Astrocyte (in vitro differentiated cells and primary cell): ENCODE measurements at regions not wholly inside any gene's neighbourhood (a gene's known extent, or its start where the extent isn't known, plus 50 kb on each side); places are given as distances from the start of the nearest gene placed in this dataset.

Experiments used
- EZH2 ChIP-seq: IDR thresholded peaks from 2 replicates; pipeline ENCODE4 v1.6.1; 2012; ENCODE audit warnings: mild to moderate bottlenecking, low read length, inconsistent platforms; ENCODE audit not compliant: insufficient read depth
- TF ChIP-seq, protein P1 (sequence below): IDR thresholded peaks from 2 replicates; pipeline ENCODE4 v1.5.1; 2011; ENCODE audit warnings: low read depth, mild to moderate bottlenecking, inconsistent platforms, low read length, moderate library complexity; ENCODE audit not compliant: insufficient read depth

DNA sequence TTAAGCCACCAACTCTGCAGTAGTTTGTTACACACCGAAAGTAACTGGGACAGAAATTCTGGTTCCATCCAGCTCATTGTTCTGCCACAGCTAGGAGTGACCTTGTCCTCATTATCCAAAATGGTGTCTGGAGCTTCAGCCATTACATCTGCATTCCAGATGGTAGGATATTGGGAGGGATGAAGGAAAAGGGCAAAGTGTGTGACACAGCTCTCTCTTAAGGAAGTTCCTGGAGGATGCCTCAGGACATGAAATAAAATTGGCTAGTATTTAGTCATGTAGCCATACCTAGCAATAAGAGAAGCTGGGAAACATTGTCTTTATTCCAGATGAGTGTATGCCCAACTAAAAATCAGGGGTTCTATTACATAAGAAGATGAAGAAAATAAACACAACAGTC is 262.0 kb downstream of the BCOR start:
- TF ChIP-seq, protein P1, sequence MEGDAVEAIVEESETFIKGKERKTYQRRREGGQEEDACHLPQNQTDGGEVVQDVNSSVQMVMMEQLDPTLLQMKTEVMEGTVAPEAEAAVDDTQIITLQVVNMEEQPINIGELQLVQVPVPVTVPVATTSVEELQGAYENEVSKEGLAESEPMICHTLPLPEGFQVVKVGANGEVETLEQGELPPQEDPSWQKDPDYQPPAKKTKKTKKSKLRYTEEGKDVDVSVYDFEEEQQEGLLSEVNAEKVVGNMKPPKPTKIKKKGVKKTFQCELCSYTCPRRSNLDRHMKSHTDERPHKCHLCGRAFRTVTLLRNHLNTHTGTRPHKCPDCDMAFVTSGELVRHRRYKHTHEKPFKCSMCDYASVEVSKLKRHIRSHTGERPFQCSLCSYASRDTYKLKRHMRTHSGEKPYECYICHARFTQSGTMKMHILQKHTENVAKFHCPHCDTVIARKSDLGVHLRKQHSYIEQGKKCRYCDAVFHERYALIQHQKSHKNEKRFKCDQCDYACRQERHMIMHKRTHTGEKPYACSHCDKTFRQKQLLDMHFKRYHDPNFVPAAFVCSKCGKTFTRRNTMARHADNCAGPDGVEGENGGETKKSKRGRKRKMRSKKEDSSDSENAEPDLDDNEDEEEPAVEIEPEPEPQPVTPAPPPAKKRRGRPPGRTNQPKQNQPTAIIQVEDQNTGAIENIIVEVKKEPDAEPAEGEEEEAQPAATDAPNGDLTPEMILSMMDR: no peak
- TF ChIP-seq EZH2: no peak
